ENCODE measurements at regions not wholly inside any gene's neighbourhood (a gene's known extent, or its start where the extent isn't known, plus 50 kb on each side); places are given as distances from the start of the nearest gene placed in this dataset.
"Not testable (repeated sequence)": the region's sequence is repeated elsewhere in the genome, so short reads cannot be mapped to it uniquely, and the experiment has no call there.

DNA sequence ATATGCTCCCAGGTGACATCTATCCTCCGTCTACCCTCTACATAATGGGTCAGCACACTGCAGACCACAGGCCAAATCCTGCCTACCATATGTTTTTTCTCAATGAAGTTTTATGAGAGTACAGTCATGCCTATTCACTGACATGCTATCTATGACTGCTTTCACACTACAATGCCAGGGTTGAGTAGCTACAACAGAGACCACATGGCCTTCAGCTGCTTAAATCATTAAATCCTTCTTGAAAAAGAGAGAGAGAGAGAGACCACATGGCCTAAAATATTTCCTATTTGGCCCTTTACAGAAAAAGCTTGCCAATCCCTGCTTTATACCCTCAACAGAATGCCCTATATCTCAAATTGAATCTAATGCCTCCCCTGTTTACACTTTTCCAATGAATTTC, 119.8 kb upstream of the CCDC180 start:
- TF ChIP-seq, protein P1, sequence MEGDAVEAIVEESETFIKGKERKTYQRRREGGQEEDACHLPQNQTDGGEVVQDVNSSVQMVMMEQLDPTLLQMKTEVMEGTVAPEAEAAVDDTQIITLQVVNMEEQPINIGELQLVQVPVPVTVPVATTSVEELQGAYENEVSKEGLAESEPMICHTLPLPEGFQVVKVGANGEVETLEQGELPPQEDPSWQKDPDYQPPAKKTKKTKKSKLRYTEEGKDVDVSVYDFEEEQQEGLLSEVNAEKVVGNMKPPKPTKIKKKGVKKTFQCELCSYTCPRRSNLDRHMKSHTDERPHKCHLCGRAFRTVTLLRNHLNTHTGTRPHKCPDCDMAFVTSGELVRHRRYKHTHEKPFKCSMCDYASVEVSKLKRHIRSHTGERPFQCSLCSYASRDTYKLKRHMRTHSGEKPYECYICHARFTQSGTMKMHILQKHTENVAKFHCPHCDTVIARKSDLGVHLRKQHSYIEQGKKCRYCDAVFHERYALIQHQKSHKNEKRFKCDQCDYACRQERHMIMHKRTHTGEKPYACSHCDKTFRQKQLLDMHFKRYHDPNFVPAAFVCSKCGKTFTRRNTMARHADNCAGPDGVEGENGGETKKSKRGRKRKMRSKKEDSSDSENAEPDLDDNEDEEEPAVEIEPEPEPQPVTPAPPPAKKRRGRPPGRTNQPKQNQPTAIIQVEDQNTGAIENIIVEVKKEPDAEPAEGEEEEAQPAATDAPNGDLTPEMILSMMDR (IDR thresholded peaks at IDR 0.05) = not testable (repeated sequence)
- TF ChIP-seq POLR2A (IDR thresholded peaks at IDR 0.05) = not testable (repeated sequence)
